Cardiac muscle cell (in vitro differentiated cells and primary cell): ENCODE measurements at regions not wholly inside any gene's neighbourhood (a gene's known extent, or its start where the extent isn't known, plus 50 kb on each side); places are given as distances from the start of the nearest gene placed in this dataset.
"Not testable (repeated sequence)": the region's sequence is repeated elsewhere in the genome, so short reads cannot be mapped to it uniquely, and the experiment has no call there.

Experiments used
- DNase-seq, 2 donors: peaks; one replicate each; pipeline versions ENCODE4 v3.0.0 to v3.0.0-alpha.2; 2010 to 2017; ENCODE audit warnings: low read depth in 1 of 2, low spot score in 1 of 2
- H3K27ac ChIP-seq: fragments of 200-600 bp; sonication (generic); 2 replicates; pipeline ENCODE4 v1.5.1; 2016
- H3K27me3 ChIP-seq: fragments of 200-600 bp; sonication (generic); 2 replicates; pipeline ENCODE4 v1.6.0; 2016; ENCODE audit warnings: control low read depth
- H3K36me3 ChIP-seq: fragments of 200-600 bp; sonication (generic); 2 replicates; pipeline ENCODE4 v1.5.1; 2016; ENCODE audit warnings: control low read depth
- H3K4me1 ChIP-seq: fragments of 200-600 bp; sonication (generic); 2 replicates; pipeline ENCODE4 v1.8.1; 2017; ENCODE audit warnings: low read depth, mild to moderate bottlenecking, mixed run types
- H3K4me3 ChIP-seq: fragments of 200-600 bp; sonication (generic); 2 replicates; pipeline ENCODE4 v1.5.1; 2016; ENCODE audit warnings: mild to moderate bottlenecking
- H3K9me3 ChIP-seq: fragments of 200-600 bp; sonication (generic); 2 replicates; pipeline ENCODE4 v1.5.1; 2017; ENCODE audit warnings: low read depth, mild to moderate bottlenecking, control low read depth
- TF ChIP-seq, protein P1 (sequence below): IDR thresholded peaks from 2 replicates; pipeline ENCODE4 v1.5.1; 2012; ENCODE audit warnings: low read depth, mild to moderate bottlenecking, low read length

- peak; percentile 69 to 84 for DNase-seq
- H3K27ac ChIP-seq, result no peak overlapping the region
- TF ChIP-seq, protein P1, sequence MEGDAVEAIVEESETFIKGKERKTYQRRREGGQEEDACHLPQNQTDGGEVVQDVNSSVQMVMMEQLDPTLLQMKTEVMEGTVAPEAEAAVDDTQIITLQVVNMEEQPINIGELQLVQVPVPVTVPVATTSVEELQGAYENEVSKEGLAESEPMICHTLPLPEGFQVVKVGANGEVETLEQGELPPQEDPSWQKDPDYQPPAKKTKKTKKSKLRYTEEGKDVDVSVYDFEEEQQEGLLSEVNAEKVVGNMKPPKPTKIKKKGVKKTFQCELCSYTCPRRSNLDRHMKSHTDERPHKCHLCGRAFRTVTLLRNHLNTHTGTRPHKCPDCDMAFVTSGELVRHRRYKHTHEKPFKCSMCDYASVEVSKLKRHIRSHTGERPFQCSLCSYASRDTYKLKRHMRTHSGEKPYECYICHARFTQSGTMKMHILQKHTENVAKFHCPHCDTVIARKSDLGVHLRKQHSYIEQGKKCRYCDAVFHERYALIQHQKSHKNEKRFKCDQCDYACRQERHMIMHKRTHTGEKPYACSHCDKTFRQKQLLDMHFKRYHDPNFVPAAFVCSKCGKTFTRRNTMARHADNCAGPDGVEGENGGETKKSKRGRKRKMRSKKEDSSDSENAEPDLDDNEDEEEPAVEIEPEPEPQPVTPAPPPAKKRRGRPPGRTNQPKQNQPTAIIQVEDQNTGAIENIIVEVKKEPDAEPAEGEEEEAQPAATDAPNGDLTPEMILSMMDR, result peak; percentile 82
- peaks cover 37% of the 10 kb centered on the region for H3K27me3 ChIP-seq
- H3K9me3 ChIP-seq, result no peaks in the 10 kb centered on the region
- H3K4me1 ChIP-seq, result no peaks in the 10 kb centered on the region
- no peaks in the 10 kb centered on the region for H3K36me3 ChIP-seq
- H3K4me3 ChIP-seq, result peak overlapping the region; percentile 49
Measured at GRCh38 chr2:131673400-131674173, 145.9 kb downstream of the CCDC74A start.

DNA sequence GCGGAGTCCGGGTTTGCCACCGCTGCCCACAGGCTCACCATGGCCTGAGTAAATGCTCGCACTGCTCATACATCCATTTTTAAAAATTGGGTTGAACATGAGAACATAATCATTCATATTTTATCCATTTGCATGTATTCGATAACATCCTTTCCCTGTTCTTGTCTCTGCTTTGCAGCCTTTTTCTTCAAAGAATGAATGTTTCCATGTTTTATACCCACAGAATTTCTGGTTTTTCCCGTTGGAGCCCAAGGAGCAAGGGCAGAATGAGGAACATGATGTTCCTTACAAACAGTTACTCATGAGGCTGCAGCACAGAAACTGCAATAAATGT lies 146.5 kb downstream of the CCDC74A start:
- no peaks in the 10 kb centered on the region for H3K36me3 ChIP-seq
- no peaks in the 10 kb centered on the region for H3K4me1 ChIP-seq
- H3K27ac ChIP-seq, result no peak overlapping the region
- H3K4me3 ChIP-seq, result peak overlapping the region; percentile 49
- no peak for DNase-seq
- TF ChIP-seq, protein P1, result no peak
- peaks cover 37% of the 10 kb centered on the region for H3K27me3 ChIP-seq
- H3K9me3 ChIP-seq, result no peaks in the 10 kb centered on the region

- peak in 1 of 2 donors; percentile 12 for DNase-seq
Measured at GRCh38 chr2:131681611-131682121, 154.0 kb downstream of the CCDC74A start.

GRCh38 chr2:131682122-131682944 lies 154.6 kb downstream of the CCDC74A start:
- Histone ChIP-seq H3K27me3 (no peaks in the 10 kb centered on the region), H3K4me1 (no peaks in the 10 kb centered on the region), H3K36me3 (no peaks in the 10 kb centered on the region), H3K9me3 (no peaks in the 10 kb centered on the region), H3K27ac (no peak overlapping the region), H3K4me3 (peak overlapping the region; percentile 56)
- DNase-seq, result peak; percentile 83 to 86
- TF ChIP-seq, protein P1, result peak; percentile 38

More at GRCh38 chr2:131681611-131682121, 154.0 kb downstream of the CCDC74A start:
- not testable (repeated sequence) for H3K27me3 ChIP-seq, H3K27ac ChIP-seq, H3K36me3 ChIP-seq, H3K4me1 ChIP-seq, H3K9me3 ChIP-seq
- H3K4me3 ChIP-seq, result peak overlapping the region; percentile 56

- not testable (repeated sequence) for H3K27me3 ChIP-seq, H3K4me1 ChIP-seq, H3K9me3 ChIP-seq, H3K36me3 ChIP-seq, H3K27ac ChIP-seq
- DNase-seq, result peak; percentile 27 to 51
- peak overlapping the region; percentile 56 for H3K4me3 ChIP-seq
Measured at GRCh38 chr2:131682945-131683330, 155.2 kb downstream of the CCDC74A start.

GRCh38 chr2:131684631-131685316 lies 157.1 kb downstream of the CCDC74A start:
- H3K36me3 ChIP-seq, H3K27ac ChIP-seq, H3K4me1 ChIP-seq, H3K9me3 ChIP-seq, H3K4me3 ChIP-seq, H3K27me3 ChIP-seq: not testable (repeated sequence)
- peak in 1 of 2 donors; percentile 62 for DNase-seq

- not testable (repeated sequence) for H3K9me3 ChIP-seq, H3K27me3 ChIP-seq, H3K4me1 ChIP-seq, H3K27ac ChIP-seq, H3K36me3 ChIP-seq, H3K4me3 ChIP-seq
- DNase-seq, result peak in 1 of 2 donors; percentile 21
Measured at GRCh38 chr2:131686164-131686893, 158.6 kb downstream of the CCDC74A start.

GRCh38 chr2:131686894-131687238 lies 159.2 kb downstream of the CCDC74A start:
- not testable (repeated sequence) for DNase-seq, H3K27me3 ChIP-seq, H3K4me3 ChIP-seq, H3K4me1 ChIP-seq, H3K9me3 ChIP-seq, H3K27ac ChIP-seq, H3K36me3 ChIP-seq

GRCh38 chr2:131689066-131689465 lies 161.4 kb downstream of the CCDC74A start:
- H3K27ac ChIP-seq, H3K9me3 ChIP-seq, H3K36me3 ChIP-seq, DNase-seq, H3K4me1 ChIP-seq, H3K4me3 ChIP-seq, H3K27me3 ChIP-seq: not testable (repeated sequence)

DNA sequence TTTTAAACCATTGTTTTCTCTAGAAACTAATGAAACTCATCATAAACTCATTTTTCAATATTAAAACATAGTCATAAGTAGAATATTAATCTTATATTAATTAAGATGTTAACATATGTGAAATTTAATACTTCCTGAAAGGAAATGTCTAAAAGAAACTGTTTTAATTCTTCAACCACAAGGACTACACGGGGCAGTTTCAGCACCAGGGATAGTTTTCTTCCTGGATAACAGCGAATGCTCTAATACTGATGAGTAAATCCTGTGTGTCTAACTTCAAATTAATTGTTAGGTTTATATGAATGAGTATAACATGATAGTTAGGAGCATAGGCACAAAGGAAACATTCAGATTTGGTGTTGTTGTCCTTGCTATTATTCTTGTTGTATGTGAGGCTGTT lies 183.6 kb downstream of the CCDC74A start:
- not testable (repeated sequence) for H3K4me3 ChIP-seq, H3K4me1 ChIP-seq, H3K9me3 ChIP-seq, H3K36me3 ChIP-seq, H3K27ac ChIP-seq, H3K27me3 ChIP-seq
- DNase-seq, result peak in 1 of 2 donors; percentile 5
